Fibroblast of peridontal ligament (primary cell): ENCODE measurements at regions not wholly inside any gene's neighbourhood (a gene's known extent, or its start where the extent isn't known, plus 50 kb on each side); places are given as distances from the start of the nearest gene placed in this dataset.
"Not testable (repeated sequence)": the region's sequence is repeated elsewhere in the genome, so short reads cannot be mapped to it uniquely, and the experiment has no call there.

ENCODE experiments used
- DNase-seq: peaks from one replicate; pipeline ENCODE4 v3.0.0-alpha.2; 2010; ENCODE audit errors: extremely low read depth

DNA sequence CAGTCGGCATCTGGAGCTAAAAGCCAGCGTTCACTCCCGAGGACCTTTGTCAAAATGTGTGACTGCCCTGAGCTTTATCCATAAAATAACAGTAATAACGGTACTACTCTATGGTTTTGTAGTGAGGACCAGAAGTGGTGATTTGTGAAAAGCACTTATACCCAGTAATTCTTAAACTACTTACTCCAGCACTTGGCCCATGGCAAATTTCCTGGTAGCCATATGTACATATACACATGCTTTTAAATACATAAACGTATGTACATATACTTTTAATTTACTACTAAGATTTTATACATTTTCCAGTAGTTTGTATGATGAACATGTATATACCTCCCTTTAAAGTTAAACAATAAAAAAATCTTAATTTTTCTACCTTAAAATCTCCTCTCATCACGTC is 163.8 kb upstream of the TMEM132C start:
- no peak for DNase-seq

DNA sequence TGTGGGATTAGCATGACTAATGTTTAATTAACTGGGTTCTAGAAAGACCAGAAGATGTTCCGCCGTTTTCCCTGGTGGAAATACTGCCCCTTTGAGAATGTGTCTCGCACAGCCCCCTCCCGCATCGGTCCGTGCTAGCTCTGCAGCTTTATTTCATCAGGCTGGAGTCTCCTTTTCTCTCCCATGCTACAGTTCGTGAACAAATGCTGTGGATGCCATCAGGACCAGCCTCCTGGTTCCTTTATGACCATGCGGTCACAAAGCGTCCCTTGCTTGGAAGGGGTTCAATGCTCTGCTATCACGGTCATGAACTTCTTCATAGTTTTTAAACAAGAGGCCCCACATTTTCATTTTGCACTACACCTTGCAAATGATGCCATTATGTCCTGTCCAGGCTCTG is 157.7 kb upstream of the TMEM132C start:
- DNase-seq: no peak

DNA sequence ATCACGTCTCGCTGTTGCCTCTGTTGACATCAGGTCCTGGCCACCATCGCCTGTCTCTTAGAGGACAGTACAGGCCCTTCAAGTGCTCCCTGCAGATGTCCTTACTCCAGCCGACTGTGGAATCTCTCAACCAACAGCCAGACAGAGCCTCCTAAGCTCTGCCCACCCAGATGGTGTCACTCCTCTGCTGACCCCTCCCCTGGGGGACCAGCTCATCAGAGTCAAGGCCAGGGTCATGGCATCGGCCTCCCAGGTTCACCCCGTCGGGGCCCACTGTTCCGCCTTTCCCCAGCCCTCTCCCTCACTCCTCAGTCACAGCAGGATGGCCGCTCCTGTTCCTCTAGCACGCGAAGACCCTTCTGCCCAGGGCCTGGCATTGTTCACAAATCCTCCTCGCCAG is 157.3 kb upstream of the TMEM132C start:
- DNase-seq: no peak

DNA sequence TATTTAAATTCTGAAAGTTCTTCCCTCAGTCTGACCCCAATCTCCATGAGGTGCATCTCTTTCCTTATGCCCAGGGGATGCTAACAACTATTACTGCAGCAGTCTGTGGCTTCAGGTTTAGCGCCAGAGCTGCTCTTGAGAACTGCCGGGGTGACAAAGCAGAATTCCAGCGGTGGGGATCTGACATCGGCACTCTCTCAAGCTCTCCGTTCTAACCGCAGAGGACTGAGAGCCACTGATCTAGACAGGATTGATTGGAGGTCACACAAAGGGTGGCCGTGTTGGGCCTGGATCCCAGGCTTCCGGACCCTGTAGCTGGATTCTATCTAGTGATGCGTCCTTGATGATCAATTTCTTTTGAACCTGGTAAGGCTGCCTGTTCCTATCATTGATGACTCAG is 155.6 kb upstream of the TMEM132C start:
- DNase-seq: no peak

DNA sequence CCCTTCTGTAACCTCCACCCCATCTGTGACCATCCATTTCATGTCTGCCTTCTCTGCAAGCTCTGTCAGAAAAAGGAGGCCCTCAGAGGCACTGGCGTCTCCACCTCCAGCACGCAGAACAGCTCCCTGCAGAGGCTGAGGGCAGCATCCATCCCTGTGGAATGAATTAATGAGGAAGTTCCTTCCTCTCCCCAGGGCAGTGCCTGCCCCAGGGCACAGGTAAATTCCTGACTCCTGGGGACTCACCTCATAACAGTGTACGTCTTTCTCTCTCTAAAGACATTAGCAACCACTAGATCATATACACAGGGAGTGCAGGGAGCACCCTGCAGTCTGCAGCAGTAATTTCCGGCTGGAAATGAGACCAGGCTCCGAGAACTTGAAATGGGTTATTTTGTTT is 155.0 kb upstream of the TMEM132C start:
- DNase-seq: no peak

DNA sequence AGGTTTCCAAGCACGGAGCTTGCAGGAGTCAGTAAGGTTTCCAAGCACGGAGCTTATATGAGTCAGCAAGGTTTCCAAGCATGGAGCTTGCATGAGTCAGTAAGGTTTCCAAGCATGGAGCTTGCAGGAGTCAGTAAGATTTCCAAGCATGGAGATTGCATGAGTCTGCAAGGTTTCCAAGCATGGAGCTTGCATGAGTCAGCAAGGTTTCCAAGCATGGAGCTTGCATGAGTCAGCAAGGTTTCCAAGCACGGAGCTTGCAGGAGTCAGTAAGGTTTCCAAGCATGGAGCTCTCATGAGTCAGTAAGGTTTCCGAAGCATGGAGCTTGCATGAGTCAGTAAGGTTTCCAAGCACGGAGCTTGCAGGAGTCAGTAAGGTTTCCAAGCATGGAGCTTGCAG is 153.7 kb upstream of the TMEM132C start:
- DNase-seq: not testable (repeated sequence)

DNA sequence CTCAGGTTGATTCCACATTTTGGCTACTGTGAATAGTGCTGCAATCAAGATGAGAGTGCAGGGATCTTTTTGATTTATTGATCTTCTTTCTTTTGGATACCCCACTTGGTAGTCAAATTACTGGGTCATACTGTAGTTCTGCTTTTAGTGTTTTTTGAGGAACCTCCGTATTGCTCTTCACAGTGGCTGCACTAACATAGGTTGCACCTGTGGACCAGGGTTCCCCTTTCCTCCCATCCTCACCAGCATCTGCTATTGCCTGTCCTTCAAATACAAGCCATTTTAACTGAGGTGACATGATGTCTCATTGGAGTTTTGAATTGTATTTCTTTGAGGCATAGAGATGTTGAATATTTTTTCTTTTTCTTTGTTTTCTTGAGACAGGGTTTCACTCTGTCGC is 152.5 kb upstream of the TMEM132C start:
- no peak for DNase-seq

DNA sequence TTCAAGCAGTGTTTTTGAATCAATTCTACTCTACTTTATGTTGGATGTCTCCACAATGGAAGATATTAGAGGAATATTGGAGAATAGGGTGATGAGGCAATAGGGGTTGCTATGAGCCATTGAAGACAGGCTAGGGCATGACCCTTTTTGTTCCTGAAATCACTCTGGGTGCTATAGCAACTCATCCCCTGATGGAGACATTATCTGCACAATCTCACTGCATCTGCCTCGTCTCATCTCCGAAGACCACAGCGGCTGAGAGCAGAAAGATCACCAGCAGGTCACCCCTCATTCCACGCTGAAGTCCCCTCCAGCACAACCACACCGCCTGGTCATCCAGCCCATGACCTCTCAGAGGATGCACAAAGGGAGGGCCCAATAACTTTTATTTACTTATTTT is 150.4 kb upstream of the TMEM132C start:
- no peak for DNase-seq

DNA sequence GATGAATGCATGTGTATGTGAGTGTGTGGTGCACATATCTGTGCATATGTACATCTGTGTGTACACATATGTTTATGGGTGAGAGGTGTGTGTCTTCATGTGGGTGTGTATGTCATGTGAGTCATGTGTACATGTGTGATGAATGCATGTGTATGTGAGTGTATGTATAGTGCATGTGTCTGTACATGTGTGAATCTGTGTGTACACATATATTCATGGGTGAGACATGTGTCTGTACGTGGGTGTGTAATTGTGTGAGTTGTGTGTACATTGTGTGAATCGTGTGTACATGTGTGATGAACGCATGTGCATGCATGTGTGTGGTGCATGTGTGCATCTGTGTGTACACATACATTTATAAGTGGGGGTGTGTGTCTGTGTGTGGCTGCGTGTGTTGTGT is 146.9 kb upstream of the TMEM132C start:
- DNase-seq: no peak

DNA sequence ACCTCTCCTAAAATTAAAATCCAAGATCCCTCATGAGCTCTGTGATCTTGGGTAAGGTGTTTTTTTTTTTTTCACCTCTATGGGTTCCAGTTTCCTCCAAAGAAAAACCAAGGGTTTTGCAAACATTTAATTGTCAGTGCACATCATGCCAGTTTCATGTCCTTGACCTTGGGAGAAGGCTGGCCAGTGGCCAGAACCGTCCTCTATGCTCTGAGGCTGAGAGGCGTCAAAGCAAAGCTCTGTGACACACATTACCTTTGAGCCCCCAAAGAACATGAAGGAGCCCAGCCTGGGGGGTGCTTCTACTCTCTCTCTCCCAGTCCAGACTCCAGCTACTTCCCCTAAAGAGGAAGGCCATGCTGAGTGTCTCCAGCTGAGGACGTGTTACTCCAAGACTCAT is 145.5 kb upstream of the TMEM132C start:
- no peak for DNase-seq

DNA sequence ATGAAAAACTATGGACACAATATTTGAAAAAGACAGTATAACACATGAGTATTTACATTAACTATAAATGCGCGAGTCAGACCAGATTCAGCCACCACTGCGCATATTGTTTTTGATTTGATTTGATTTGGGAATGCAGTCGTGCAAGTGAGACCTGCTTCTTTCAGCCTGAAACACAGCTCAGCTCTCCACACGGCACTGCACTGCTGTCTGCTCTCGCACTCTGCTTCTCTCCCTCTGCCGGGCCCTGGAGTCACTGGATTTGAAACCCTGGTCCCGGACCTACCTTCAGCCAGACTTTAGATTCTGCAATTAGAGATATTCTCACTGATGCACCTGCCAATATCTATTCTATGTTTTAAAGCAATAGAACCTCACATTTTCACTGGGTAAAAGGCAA is 143.9 kb upstream of the TMEM132C start:
- DNase-seq: no peak

DNA sequence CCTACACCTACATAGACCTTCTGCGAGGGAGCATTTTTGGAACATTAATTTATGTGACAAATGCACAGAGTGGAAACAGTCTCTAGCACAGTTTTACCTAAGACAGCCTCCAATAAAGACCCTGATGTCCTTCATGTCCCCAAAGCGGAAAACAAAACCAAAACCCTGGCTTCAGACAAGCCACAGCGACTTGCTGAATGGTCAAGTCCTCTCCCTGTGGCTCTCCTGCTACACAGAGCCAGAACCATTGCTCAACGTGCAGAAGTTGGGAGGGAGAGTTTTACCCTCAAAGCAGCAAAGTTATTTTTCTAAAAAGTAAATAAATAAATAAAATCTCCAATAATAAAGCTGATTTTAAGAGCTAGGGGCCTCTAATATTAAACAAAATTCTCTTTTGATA is 135.0 kb upstream of the TMEM132C start:
- no peak for DNase-seq

DNA sequence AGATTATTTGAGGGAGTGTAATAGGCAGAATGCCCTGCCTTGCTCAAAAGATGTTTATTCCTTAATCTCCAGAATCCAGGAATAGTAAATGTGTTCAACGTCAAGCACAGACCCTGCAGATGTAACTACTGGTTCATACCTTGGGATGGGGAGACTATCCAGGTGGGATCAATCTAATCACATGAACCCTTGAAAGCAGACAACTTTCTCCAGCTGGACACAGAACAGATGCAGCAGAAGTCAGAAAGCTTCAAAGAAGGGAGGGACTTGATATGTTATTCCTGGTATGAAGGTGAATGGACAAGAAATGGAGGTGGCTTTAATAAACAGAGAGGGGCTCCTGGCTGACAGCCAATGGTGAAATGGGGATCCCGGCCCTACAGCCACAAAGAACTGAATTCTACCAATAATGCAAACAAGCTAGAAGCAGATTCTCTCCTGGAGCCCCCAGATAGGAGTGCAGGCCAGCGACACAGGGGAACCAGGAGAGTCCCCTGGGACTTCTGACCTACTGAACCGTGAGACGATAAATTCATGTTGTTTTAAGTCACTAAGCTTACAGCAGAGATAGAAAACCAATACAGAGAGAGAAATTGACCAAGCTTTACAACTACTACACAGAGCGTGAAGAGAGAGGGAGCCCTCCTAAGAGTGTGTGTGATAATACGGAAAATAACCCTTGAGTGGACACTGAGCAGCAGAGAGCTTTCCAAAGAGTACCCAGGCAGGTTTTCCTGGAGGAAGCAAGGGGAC is 133.5 kb upstream of the TMEM132C start:
- no peak for DNase-seq

DNA sequence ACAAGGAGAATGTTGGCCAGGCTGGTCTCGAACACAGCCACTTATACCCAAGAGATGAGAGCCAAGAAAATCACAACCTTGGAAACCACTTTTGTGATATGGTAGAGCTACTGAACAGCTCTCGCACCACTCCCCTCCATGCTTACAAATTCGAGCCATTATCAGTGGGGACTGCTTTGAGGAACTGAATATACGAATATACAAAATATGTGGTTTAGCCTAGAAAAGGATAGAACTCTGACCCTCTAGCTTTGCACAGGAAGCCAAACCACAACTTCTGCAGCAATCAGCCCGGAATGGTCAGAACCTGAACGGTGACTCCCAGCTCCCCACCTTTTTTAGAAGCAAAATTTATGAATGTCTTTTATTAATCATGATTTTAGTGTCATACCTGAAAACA is 129.8 kb upstream of the TMEM132C start:
- DNase-seq: no peak

DNA sequence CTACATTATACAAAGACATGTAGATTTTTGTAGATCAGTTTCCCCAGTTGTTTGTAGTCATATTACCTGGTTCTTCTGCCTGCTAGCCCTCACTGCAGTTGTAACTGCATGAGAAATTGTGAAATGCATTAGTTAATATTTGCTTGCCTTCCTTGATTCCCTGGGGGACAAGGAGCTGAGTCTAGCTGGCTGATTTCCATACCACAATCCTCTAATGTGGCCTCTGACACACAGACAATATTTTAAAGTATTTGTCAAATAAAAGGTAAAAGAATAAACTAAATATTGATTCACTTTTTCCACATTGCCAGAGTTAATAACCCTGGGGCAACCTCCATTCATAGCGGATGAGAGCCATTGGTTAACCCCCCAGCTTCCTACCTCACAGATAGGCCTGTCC is 128.8 kb upstream of the TMEM132C start:
- DNase-seq: no peak

DNA sequence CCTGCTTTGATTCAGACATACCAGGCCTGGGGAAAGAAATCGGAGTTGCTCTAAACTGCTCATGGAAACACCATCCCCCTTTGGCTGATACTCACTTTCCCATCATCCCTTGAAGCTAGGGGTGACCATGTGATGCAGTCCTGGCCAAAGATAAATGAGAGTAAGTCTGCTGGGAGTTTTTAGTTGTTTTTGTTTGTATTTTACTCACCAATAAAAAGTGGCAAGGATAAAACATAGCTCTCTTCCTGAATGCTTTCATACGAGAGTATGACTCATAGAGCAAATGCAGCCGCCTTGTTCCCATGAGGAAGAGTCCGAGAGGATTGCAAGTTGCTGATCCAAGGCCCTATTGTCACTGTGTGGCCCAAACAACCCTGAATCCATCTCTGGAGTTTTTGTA is 126.4 kb upstream of the TMEM132C start:
- DNase-seq: no peak

DNA sequence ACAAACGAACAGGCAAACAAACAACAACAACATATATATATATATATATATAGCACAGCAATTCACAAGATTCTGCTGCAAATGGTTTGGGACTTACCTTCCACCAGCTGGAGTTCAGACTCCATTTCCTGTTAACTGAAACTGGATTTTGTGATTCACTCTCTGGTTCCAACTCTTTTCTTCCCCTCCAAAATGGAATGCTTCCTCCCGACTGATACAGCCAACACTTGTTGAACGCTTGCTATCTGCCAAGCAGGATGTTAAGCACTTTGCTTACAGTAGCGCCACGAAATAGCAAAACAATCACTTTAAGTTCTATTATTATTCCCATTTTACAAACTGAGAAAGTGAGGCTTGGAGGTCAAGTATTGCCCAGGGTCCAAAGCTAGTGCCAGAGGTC is 116.0 kb upstream of the TMEM132C start:
- DNase-seq: no peak

DNA sequence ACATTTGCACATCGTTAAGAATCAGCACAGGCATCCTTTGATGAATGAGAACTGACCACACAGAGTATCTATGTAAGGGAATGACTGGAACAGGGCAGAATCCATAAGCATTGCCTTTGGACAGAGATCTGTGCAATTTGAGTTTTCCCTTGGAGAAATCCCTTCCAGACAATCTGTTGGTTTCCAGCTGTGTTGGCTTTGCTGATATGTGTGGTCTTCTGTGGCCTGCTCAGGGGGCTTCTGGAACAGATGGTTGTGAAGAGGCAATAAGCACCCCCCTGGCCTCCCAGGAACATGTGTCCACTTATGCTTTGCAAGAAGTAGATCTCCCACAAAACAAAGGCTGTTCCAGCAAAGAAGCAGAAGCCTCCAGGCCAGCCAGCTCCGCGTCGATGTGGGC is 111.4 kb upstream of the TMEM132C start:
- no peak for DNase-seq

DNA sequence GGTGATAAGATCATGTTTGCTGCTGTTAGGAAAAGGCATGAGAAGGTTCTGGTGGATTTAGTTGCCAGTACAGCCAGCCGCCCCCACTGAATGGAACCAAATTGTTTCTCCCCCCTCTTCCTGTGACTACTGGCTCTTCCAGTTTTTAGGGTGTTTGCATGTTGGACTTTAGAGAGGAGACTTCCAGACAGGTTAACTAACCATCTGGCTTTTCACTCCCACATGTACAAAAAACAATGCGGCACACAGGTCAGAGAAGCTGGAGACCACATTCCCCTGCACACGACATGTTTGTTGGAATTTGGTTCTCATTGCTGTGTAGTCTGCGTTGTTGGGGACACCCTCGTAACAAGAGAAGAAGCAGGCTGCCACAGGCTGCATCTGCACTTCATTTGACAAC is 103.9 kb upstream of the TMEM132C start:
- DNase-seq: no peak

DNA sequence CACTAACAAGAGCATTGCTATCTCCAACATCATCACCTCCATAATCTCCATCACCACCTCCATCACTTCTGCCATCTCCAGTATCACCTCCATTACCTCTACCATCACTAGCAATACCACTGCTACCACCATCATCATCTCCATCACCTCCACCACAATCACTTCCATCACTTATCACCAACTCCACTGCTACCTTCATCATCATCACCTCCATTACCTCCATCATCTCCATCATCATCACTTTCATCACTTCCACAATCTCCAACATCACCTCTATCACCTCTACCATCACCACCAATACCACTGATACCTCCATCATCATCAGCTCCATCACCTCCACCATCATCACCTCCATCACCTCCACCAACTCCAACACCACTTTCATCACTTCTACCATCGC is 102.4 kb upstream of the TMEM132C start:
- no peak for DNase-seq

DNA sequence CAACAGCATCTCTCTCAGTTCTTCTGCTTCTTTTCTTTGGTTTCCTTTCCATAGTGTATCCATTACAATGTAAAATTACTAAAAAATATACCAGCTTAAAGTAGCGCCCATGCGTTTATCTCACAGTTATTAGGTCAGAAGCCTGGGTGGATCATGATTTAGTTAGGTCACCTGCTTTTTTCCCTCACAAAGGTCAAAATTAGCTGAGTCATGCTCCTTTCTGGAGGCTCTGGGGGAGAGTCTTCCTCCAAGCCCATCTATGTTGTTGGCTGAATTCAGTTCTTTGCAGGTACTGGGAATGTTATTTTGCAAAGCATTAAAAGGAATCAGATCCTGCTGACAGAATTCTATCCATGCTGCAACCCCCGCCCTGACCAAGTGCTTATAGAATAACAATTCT is 101.6 kb upstream of the TMEM132C start:
- DNase-seq: no peak

DNA sequence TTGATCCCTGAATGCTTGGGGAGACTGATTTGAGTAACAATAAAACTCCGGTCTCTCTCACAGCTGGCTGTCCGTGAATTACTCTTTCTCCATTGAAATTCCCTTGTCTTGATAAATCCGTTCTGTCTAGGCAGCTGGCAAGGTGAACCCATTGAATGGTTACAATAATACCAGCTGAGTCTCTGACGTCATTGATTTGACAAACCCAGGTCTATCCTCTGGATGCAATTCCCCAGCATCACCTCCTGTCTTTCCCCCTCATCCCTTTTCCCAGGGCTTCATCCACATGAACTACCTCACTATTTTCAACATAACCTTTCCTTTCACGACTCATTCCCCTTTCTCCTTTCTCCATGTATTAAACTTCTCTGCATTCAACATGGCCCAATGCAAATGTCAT is 98.7 kb upstream of the TMEM132C start:
- no peak for DNase-seq

DNA sequence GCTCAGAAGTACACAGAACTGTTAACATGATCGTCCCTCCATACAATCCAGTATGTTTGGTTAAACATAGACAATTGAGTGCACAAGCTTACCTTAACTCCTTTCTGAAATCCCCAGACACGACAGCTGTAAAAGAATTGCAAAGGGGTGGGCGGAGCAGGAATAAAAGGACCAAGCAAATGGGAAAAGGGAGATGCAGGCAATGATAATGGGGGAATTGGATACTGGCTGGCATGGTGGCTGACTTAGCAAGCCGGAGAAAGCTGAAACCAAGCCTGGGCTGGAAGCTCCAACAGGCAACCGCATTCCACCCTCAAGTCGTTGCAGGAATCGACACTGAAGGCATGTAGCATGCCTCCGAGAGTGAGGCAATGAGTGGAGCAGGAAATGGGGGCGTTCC is 96.8 kb upstream of the TMEM132C start:
- no peak for DNase-seq

DNA sequence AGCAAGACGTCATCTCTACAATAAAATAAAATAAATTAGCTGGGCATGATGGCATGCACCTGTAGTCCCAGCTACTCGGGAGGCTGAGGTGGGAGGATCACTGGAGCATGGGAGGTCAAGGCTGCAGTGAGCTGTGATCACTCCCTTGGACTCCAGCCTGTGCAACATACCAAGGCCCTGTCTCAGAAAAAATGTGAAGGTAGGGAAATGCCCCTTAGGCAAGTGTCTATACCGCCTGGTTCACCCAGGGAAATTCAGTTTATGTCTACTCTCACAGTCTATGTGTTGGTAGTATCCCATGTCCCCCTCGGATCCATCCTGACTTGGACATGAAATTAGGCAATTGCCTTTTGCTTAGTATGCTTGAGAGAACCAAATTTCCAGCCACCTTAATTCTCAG is 88.4 kb upstream of the TMEM132C start:
- DNase-seq: no peak
